ENCODE measurements at regions not wholly inside any gene's neighbourhood (a gene's known extent, or its start where the extent isn't known, plus 50 kb on each side); places are given as distances from the start of the nearest gene placed in this dataset.

- no peak for TF ChIP-seq CTCF (IDR thresholded peaks at IDR 0.05)
- no peak for TF ChIP-seq POLR2A (IDR thresholded peaks at IDR 0.05)
Measured at GRCh38 chr14:27186048-27186447, 588.2 kb upstream of the NOVA1 start.

Data from gastroesophageal sphincter (tissue), 3 donors.